GM12878 (cell line): ENCODE measurements at regions not wholly inside any gene's neighbourhood (a gene's known extent, or its start where the extent isn't known, plus 50 kb on each side); places are given as distances from the start of the nearest gene placed in this dataset.

ENCODE experiments used
- BHLHE40 ChIP-seq, 2 experiments: fragments of 450-650 bp in 1 of 2; IDR thresholded peaks; 2 replicates each; pipeline ENCODE4 v1.6.1; 2011 to 2017; ENCODE audit warnings: low read depth in 2 of 2, borderline replicate concordance in 1 of 2, improper control_type of control experiment in 1 of 2, low read length in 1 of 2, mild to moderate bottlenecking in 1 of 2
- TF ChIP-seq, protein P1 (sequence below): IDR thresholded peaks from 2 replicates; pipeline ENCODE4 v1.6.1; 2011; ENCODE audit warnings: low read depth, low read length, improper control_type of control experiment, borderline replicate concordance

DNA sequence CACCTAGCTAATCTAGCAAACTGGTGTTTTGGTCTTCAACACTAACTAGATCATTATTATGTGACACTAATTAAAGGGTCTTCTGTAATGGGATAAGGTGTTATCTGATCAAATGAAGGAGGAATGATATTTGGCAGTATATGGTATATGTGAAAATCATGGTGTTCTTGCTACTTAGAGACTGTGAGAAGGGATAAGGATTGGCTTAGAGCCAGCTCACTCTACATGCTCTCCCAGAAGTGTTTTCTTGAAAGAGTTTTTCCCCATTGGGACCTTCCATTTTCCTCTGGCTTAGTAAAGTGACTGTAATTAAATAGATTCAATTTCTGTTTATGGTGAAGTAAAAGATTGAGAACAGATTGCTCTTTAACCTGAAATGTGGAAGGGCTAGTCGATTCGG lies 71.2 kb upstream of the RGL1 start:
- TF ChIP-seq BHLHE40 (IDR thresholded peaks at IDR 0.05; ENCODE audit: borderline replicate concordance in 1 of 2, low read depth in 2 of 2, low read length in 1 of 2), result no peak
- TF ChIP-seq, protein P1, sequence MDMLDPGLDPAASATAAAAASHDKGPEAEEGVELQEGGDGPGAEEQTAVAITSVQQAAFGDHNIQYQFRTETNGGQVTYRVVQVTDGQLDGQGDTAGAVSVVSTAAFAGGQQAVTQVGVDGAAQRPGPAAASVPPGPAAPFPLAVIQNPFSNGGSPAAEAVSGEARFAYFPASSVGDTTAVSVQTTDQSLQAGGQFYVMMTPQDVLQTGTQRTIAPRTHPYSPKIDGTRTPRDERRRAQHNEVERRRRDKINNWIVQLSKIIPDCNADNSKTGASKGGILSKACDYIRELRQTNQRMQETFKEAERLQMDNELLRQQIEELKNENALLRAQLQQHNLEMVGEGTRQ, result no peak
